CD14-positive monocyte (primary cell): ENCODE measurements at regions not wholly inside any gene's neighbourhood (a gene's known extent, or its start where the extent isn't known, plus 50 kb on each side); places are given as distances from the start of the nearest gene placed in this dataset.

Source experiments
- DNase-seq, 3 donors: peaks; one replicate each; pipeline ENCODE4 v3.0.0-alpha.2; 2011 to 2022
- H2AFZ ChIP-seq: 2 replicates; pipeline ENCODE4 v1.6.0; 2012; ENCODE audit warnings: mild to moderate bottlenecking, low read depth, low read length, inconsistent platforms; ENCODE audit not compliant: insufficient read depth, poor library complexity, severe bottlenecking
- H3K27ac ChIP-seq, 2 donors: 1 replicate in 1 of 2; 2 replicates in 1 of 2; pipeline ENCODE4 v1.5.1; 2012 to 2013; ENCODE audit warnings: low read length in 2 of 2, control low read depth in 1 of 2, inconsistent platforms in 1 of 2, low read depth in 1 of 2, mild to moderate bottlenecking in 1 of 2
- H3K27me3 ChIP-seq, 2 donors: one replicate each; pipeline versions ENCODE4 v1.6.0 to v1.6.1; 2011 to 2013; ENCODE audit warnings: low read length in 2 of 2; ENCODE audit not compliant: control insufficient read depth in 2 of 2, insufficient read depth in 2 of 2
- H3K36me3 ChIP-seq, 2 donors: replicated peaks in 1 of 2; 1 replicate in 1 of 2; 2 replicates in 1 of 2; pipeline versions ENCODE4 v1.5.1 to v1.6.1; 2012 to 2013; ENCODE audit warnings: low read length in 2 of 2, control low read depth in 1 of 2, inconsistent platforms in 1 of 2, mild to moderate bottlenecking in 1 of 2; ENCODE audit not compliant: insufficient read depth in 2 of 2, control insufficient read depth in 1 of 2
- H3K4me1 ChIP-seq, 2 donors: 1 replicate in 1 of 2; 2 replicates in 1 of 2; pipeline versions ENCODE4 v1.5.1 to v1.6.1; 2012 to 2013; ENCODE audit warnings: low read length in 2 of 2, control low read depth in 1 of 2, inconsistent platforms in 1 of 2, mild to moderate bottlenecking in 1 of 2, moderate library complexity in 1 of 2; ENCODE audit not compliant: insufficient read depth in 2 of 2, control insufficient read depth in 1 of 2
- H3K4me2 ChIP-seq: replicated peaks from 2 replicates; pipeline ENCODE3; 2012; ENCODE audit warnings: low read length, moderate library complexity, mild to moderate bottlenecking; ENCODE audit not compliant: poor library complexity, severe bottlenecking; ENCODE audit errors: extremely low read depth
- H3K4me3 ChIP-seq, 3 experiments: fragments of 200-600 bp in 1 of 3; sonication (generic) in 1 of 3; replicated peaks in 1 of 3; 1 replicate in 2 of 3; 2 replicates in 1 of 3; pipeline ENCODE4 v1.5.1; 2011 to 2013; ENCODE audit warnings: low read length in 3 of 3, mild to moderate bottlenecking in 3 of 3, control low read depth in 2 of 3, low read depth in 2 of 3, inconsistent platforms in 1 of 3, moderate library complexity in 1 of 3
- H3K79me2 ChIP-seq: 2 replicates; pipeline ENCODE4 v1.6.0; 2012; ENCODE audit warnings: mild to moderate bottlenecking, control low read depth, inconsistent platforms, low read length, moderate library complexity; ENCODE audit not compliant: insufficient read depth
- H3K9ac ChIP-seq: 2 replicates; pipeline ENCODE4 v1.6.0; 2017; ENCODE audit warnings: low read length, mild to moderate bottlenecking; ENCODE audit not compliant: insufficient read depth, poor library complexity, severe bottlenecking
- H3K9me3 ChIP-seq, 2 donors: replicated peaks in 1 of 2; 1 replicate in 1 of 2; 2 replicates in 1 of 2; pipeline versions ENCODE4 v1.5.1 to v1.6.1; 2012 to 2013; ENCODE audit warnings: low read length in 2 of 2, control low read depth in 1 of 2; ENCODE audit not compliant: control insufficient read depth in 1 of 2, insufficient read depth in 1 of 2
- H4K20me1 ChIP-seq: 2 replicates; pipeline ENCODE4 v1.6.0; 2012; ENCODE audit warnings: mild to moderate bottlenecking, low read length, control low read depth, moderate library complexity; ENCODE audit not compliant: insufficient read depth
- H3K27ac Mint-ChIP-seq, 7 donors: one replicate each; pipeline ENCODE4 v1.8.0; 2020; ENCODE audit warnings: mild to moderate bottlenecking in 7 of 7, mixed read lengths in 7 of 7, moderate library complexity in 6 of 7, inconsistent platforms in 2 of 7
- H3K27me3 Mint-ChIP-seq, 3 donors: one replicate each; pipeline ENCODE4 v1.8.0; 2021 to 2022; ENCODE audit warnings: low read depth in 3 of 3, mild to moderate bottlenecking in 3 of 3, mixed read lengths in 3 of 3, moderate library complexity in 3 of 3, inconsistent platforms in 1 of 3
- H3K36me3 Mint-ChIP-seq, 2 donors: one replicate each; pipeline ENCODE4 v1.8.0; 2020; ENCODE audit warnings: mixed read lengths in 2 of 2, inconsistent platforms in 1 of 2, mild to moderate bottlenecking in 1 of 2
- H3K4me1 Mint-ChIP-seq: one replicate; pipeline ENCODE4 v1.8.0; 2020; ENCODE audit warnings: mild to moderate bottlenecking, mixed read lengths
- H3K4me3 Mint-ChIP-seq, 2 donors: one replicate each; pipeline ENCODE4 v1.8.0; 2020; ENCODE audit warnings: mild to moderate bottlenecking in 2 of 2, mixed read lengths in 2 of 2, moderate library complexity in 1 of 2
- H3K9me3 Mint-ChIP-seq, 7 donors: one replicate each; pipeline ENCODE4 v1.8.0; 2020 to 2022; ENCODE audit warnings: mixed read lengths in 7 of 7, mild to moderate bottlenecking in 6 of 7, moderate library complexity in 6 of 7, inconsistent platforms in 2 of 7
- CTCF ChIP-seq: fragments of 200-600 bp; IDR thresholded peaks from one replicate; pipeline ENCODE4 v1.8.0; 2022; ENCODE audit warnings: antibody characterized with exemption, mild to moderate bottlenecking
- WGBS: methylation state at CpG from one replicate; pipeline ENCODE4 v1.1.5; 2013; ENCODE audit warnings: missing lambda C conversion rate; ENCODE audit not compliant: insufficient coverage; 5-methylcytosine and 5-hydroxymethylcytosine counted together
- intact Hi-C, 2 donors: fragments of 100-400 bp; cut with micrococcal nuclease; formaldehyde crosslinking; loops; one replicate each; pipeline versions ENCODE4 v1.15.0 to v1.15.1; 2023

- Mint-ChIP-seq H3K27ac (no peak overlapping the region), H3K27me3 (peaks cover 0 to 9% (median 1%) of the 10 kb centered on the region in 3 donors), H3K4me3 (no peak overlapping the region), H3K36me3 (no peaks in the 10 kb centered on the region), H3K4me1 (no peaks in the 10 kb centered on the region), H3K9me3 (no peaks in the 10 kb centered on the region)
- DNase-seq: no peak
- Histone ChIP-seq H3K4me3 (no peak overlapping the region), H3K79me2 (no peaks in the 10 kb centered on the region), H2AFZ (no peak overlapping the region), H3K4me1 (no peaks in the 10 kb centered on the region), H3K9me3 (no peaks in the 10 kb centered on the region), H3K9ac (no peak overlapping the region), H3K4me2 (no peak overlapping the region), H3K36me3 (no peaks in the 10 kb centered on the region), H4K20me1 (no peaks in the 10 kb centered on the region), H3K27ac (no peak overlapping the region), H3K27me3 (no peaks in the 10 kb centered on the region)
- no peak for TF ChIP-seq CTCF
- WGBS: 100% methylated on average over 3 of the region's 7 CpGs
- intact Hi-C loops: no loop called here
Measured at GRCh38 chr6:73969971-73970970, 274.3 kb downstream of the CD109 start.

- H3K4me1 ChIP-seq: no peaks in the 10 kb centered on the region
- H3K27me3 Mint-ChIP-seq: peaks cover 1 to 9% (median 2%) of the 10 kb centered on the region in 3 donors
- H3K9me3 ChIP-seq: no peaks in the 10 kb centered on the region
- WGBS: no CpG with 5 or more reads among the region's 2 CpGs
- no peak overlapping the region for H3K27ac ChIP-seq
- H4K20me1 ChIP-seq: no peaks in the 10 kb centered on the region
- intact Hi-C loops: no loop called here
- no peaks in the 10 kb centered on the region for H3K36me3 Mint-ChIP-seq
- no peak overlapping the region for H2AFZ ChIP-seq
- H3K4me1 Mint-ChIP-seq: no peaks in the 10 kb centered on the region
- H3K4me2 ChIP-seq: no peak overlapping the region
- no peaks in the 10 kb centered on the region for H3K9me3 Mint-ChIP-seq
- no peaks in the 10 kb centered on the region for H3K36me3 ChIP-seq
- no peak for DNase-seq
- H3K4me3 ChIP-seq: no peak overlapping the region
- H3K79me2 ChIP-seq: no peaks in the 10 kb centered on the region
- H3K4me3 Mint-ChIP-seq: no peak overlapping the region
- H3K9ac ChIP-seq: no peak overlapping the region
- TF ChIP-seq CTCF: no peak
- no peak overlapping the region for H3K27ac Mint-ChIP-seq
- H3K27me3 ChIP-seq: no peaks in the 10 kb centered on the region
Measured at GRCh38 chr6:73968221-73968757, 272.3 kb downstream of the CD109 start.
